ENCODE measurements at regions not wholly inside any gene's neighbourhood (a gene's known extent, or its start where the extent isn't known, plus 50 kb on each side); places are given as distances from the start of the nearest gene placed in this dataset.
"Not testable (repeated sequence)": the region's sequence is repeated elsewhere in the genome, so short reads cannot be mapped to it uniquely, and the experiment has no call there.

GRCh38 chr6:8623441-8623840, 188.1 kb upstream of the SLC35B3 start:
- DNase-seq = no peak

GRCh38 chr6:8619853-8620252, 184.5 kb upstream of the SLC35B3 start:
- DNase-seq = no peak

GRCh38 chr6:8619408-8619807, 184.1 kb upstream of the SLC35B3 start:
- DNase-seq = not testable (repeated sequence)

- DNase-seq = no peak
These were observed 173.4 kb upstream of the SLC35B3 start for GRCh38 chr6:8608737-8609136.

GRCh38 chr6:8589941-8590729, 154.8 kb upstream of the SLC35B3 start:
- DNase-seq = no peak

- no peak for DNase-seq
These were observed 152.8 kb upstream of the SLC35B3 start for GRCh38 chr6:8588176-8588575.

GRCh38 chr6:8583291-8583690, 147.9 kb upstream of the SLC35B3 start:
- DNase-seq = no peak

GRCh38 chr6:8579372-8579771, 144.0 kb upstream of the SLC35B3 start:
- DNase-seq = no peak

- DNase-seq = no peak
These were observed 142.7 kb upstream of the SLC35B3 start for GRCh38 chr6:8578006-8578405.

GRCh38 chr6:8574749-8575468, 139.6 kb upstream of the SLC35B3 start:
- no peak for DNase-seq

- no peak for DNase-seq
These were observed 139.0 kb upstream of the SLC35B3 start for GRCh38 chr6:8574311-8574710.

GRCh38 chr6:8570256-8570920, 135.0 kb upstream of the SLC35B3 start:
- DNase-seq = no peak

- DNase-seq = no peak
These were observed 126.8 kb upstream of the SLC35B3 start for GRCh38 chr6:8562125-8562524.

GRCh38 chr6:8558953-8559352, 123.6 kb upstream of the SLC35B3 start:
- no peak for DNase-seq

- no peak for DNase-seq
These were observed 121.8 kb upstream of the SLC35B3 start for GRCh38 chr6:8557014-8557748.

- no peak for DNase-seq
These were observed 121.1 kb upstream of the SLC35B3 start for GRCh38 chr6:8556370-8557013.

- no peak for DNase-seq
These were observed 116.6 kb upstream of the SLC35B3 start for GRCh38 chr6:8551993-8552392.

- no peak for DNase-seq
These were observed 116.0 kb upstream of the SLC35B3 start for GRCh38 chr6:8551386-8551785.

GRCh38 chr6:8549074-8549790, 113.9 kb upstream of the SLC35B3 start:
- DNase-seq = no peak

GRCh38 chr6:8546496-8546895, 111.2 kb upstream of the SLC35B3 start:
- no peak for DNase-seq

- DNase-seq = no peak
These were observed 110.0 kb upstream of the SLC35B3 start for GRCh38 chr6:8545336-8545735.

- no peak for DNase-seq
These were observed 108.4 kb upstream of the SLC35B3 start for GRCh38 chr6:8543714-8544113.
